ENCODE measurements at regions not wholly inside any gene's neighbourhood (a gene's known extent, or its start where the extent isn't known, plus 50 kb on each side); places are given as distances from the start of the nearest gene placed in this dataset.

GRCh38 chr10:78578929-78579328, 489.8 kb upstream of the ZMIZ1 start:
- DNase-seq: peak; percentile 41

- DNase-seq: no peak
These were observed 489.2 kb upstream of the ZMIZ1 start for GRCh38 chr10:78579576-78579975.

- DNase-seq: no peak
These were observed 488.8 kb upstream of the ZMIZ1 start for GRCh38 chr10:78579995-78580394.

DNA sequence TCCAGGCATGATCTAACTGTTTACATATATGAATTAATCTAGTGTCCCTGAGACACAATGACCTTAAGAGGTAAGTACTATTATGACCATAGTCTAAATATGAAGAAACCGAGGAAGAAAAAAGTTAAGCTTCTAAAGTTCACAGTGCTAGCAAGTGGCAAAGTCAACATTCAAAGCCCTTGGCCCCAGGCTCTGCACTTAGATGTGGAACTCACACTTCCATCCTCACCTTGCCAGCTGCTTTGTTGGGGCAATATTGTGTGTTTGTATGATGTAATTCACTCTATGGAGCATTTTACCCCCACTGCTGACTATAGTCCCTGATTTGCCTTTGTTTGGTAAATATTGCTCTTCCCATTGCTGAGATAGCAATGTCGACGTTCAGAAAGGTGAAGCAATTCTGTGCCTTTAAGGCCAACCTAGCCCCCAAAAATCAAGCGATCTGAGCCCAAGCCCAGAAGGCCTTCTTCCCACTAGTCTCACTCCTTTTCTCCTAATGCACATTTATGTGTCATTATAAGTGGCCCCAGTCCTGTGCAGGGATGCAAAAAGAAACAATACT, 487.6 kb upstream of the ZMIZ1 start:
- no peak for DNase-seq

DNA sequence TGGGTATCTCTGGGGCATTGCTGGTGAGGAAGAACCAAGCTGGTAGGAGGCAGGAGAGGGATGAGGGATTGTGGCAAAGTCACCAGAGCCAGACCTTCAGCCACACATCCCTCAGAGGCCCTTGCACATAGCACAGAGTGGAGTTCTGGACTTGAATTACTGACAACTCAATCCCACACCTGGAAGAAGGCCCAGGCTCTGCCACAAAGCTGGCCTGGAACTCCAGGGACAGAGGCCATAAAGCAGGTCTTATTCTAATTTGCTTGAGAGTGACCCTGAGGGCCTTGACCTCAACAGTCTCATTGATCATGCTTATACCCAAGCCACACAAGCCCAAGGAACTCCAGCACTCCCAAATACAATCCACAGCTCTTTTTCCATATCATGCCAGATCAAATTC, 486.2 kb upstream of the ZMIZ1 start:
- DNase-seq: no peak

GRCh38 chr10:78584266-78584665, 484.5 kb upstream of the ZMIZ1 start:
- DNase-seq: no peak

GRCh38 chr10:78584681-78585080, 484.1 kb upstream of the ZMIZ1 start:
- no peak for DNase-seq

DNA sequence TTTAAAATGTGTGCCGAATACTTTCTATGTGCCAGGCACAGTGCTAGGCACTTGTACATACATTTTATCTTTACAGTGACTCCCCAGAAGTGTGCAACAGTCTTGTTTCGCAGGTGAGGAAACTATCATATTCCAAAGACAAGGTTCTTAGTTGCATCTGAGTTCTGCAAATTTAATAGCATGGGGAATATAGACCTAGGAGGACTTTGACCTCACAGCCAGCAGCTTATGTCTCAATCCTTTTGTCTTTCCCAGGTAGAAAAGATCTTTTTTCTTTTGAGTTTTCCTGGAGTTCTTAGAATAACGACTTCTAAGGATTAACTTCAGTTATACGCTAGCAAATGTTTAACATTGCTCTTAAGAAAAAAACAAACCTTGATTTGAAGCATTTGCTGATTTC, 482.8 kb upstream of the ZMIZ1 start:
- DNase-seq: no peak

DNA sequence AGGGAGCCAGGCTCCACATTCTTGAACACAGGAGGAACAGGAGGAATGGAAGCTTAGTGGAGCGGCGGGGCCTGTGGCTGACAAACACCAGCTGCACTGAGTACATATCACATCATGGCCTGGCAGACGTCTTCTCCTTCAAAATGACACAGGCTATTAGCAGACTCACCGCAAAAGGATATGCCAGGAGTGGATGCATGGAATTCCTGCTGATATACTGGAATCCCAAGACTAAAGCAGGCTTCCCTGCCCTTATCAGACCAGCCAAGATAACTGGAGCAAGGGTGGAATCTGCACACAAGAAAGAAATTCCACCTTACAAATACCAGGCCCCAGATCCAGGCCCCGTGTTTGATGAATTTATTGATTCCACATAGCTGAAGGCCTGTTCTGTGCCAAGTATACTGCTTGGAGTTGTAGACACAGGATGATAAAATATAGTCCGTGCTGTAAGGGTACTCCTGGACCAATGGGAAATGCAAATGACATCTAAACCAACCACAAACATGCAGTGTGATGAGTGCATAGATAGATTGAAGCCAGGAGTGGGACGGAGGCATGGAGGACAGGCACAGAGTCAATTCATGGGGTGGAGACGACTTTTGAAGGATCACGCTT, 480.5 kb upstream of the ZMIZ1 start:
- DNase-seq: no peak

- DNase-seq: no peak
These were observed 479.1 kb upstream of the ZMIZ1 start for GRCh38 chr10:78589687-78590086.

- DNase-seq: no peak
These were observed 477.7 kb upstream of the ZMIZ1 start for GRCh38 chr10:78591066-78591465.

DNA sequence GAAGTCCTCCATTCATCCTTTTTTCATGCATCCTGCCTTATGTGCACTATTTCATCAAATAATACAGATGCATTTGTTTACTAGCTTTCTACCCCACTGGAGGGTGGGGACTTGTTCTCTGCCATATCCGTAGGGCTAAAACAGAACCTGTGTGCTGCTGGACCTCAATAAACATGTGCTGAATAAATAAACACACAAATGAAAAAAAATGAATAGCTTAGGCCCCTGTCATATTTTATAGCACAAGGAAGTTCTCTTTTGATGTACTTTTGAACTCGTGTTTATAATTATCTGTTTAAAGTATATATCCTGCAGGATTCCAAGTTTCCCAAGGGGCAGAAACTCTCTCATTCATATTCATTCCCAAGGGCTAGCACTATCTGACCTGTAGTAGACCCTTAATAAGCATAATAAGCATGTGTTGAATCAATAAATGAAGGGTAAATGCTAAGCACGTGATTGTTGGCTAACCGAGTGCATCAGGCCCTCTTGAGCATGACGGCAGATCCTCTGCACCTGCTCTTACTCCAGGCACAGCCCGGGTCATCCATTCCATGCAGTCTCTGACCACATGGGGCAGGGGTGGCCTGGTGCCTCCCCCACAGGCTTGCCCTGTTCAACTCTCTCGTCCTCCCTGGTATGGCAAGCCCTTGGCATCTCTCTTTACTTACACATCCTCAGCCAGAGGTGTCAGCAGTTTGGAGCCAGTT, 474.1 kb upstream of the ZMIZ1 start:
- no peak for DNase-seq

DNA sequence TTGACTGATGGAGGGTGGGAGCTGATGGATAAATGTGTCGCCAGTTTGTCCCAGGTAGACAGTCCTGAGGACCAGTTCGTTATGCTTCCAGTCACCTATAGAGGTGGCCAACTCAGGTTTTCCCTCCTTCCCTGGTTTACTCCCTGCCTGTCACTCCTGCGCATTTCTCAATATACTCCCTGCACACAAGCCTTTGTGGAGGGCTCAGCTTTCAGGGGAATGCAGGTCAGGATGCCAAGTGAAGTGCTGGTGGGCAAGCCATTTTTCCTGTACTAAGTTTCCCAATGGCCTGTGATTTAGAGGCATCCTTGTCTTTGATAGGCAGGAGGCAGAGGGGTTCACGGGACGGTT, 473.5 kb upstream of the ZMIZ1 start:
- DNase-seq: no peak

GRCh38 chr10:78596556-78596955, 472.2 kb upstream of the ZMIZ1 start:
- DNase-seq: no peak

DNA sequence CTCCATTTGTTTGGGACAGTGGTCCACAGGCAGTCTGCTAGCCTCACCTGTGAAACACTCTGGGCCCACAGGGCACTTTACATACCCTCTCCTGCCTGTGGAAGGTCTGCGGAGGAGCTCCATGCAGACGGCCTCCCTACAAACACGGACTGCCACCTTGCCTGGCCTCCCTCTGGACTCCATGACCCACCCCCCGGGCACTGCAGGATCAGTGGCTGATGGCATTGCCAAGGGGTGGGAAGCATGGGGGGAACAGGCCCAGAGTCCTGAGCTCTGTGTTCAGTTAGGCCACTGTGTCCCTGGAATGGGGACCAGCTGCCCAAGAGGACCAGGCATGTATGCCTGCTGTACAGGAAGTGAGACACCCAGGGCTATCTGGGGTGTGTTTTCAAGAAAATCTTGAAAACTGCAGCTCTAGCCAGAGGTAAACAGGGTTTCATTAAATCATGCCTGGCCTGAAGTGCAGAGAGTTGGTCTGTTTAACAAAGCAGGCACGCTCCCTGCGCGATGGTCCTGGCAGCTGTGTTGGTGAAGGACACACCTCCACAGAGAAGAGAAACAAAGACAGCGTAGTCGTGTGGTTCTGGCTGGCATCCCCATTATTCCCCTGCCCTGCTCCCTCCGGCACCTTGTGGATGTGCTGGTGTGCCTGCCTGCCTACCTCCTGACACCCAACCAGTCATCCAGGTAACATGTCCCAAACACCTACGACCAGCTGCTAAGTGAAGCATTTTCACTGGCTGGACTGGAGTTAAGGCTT, 470.8 kb upstream of the ZMIZ1 start:
- DNase-seq: no peak

- no peak for DNase-seq
These were observed 469.5 kb upstream of the ZMIZ1 start for GRCh38 chr10:78599122-78599853.

- DNase-seq: no peak
These were observed 468.6 kb upstream of the ZMIZ1 start for GRCh38 chr10:78600121-78600665.

- DNase-seq: no peak
These were observed 468.0 kb upstream of the ZMIZ1 start for GRCh38 chr10:78600740-78601139.

- DNase-seq: no peak
These were observed 466.4 kb upstream of the ZMIZ1 start for GRCh38 chr10:78602201-78602932.

GRCh38 chr10:78604286-78604685, 464.5 kb upstream of the ZMIZ1 start:
- no peak for DNase-seq

DNA sequence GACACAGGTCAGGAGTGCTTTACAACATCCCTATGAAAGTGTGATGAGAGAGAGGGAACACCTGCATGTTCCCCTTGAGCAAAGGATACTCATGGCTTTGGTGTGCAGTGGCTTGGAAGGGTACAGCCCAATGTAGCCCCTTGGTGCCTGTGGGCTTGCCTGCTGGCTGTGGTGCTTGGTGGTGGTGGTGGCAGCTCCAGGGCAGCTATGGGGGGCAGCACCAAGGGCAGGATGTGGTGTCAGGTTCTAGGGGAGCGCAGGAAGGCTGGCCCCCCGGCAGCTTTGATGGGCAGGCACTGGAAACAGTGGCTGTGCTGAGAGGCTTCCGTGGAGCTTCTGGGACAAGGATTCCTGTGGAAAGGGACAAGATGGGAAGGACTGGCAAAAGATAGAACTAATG, 464.0 kb upstream of the ZMIZ1 start:
- no peak for DNase-seq

DNA sequence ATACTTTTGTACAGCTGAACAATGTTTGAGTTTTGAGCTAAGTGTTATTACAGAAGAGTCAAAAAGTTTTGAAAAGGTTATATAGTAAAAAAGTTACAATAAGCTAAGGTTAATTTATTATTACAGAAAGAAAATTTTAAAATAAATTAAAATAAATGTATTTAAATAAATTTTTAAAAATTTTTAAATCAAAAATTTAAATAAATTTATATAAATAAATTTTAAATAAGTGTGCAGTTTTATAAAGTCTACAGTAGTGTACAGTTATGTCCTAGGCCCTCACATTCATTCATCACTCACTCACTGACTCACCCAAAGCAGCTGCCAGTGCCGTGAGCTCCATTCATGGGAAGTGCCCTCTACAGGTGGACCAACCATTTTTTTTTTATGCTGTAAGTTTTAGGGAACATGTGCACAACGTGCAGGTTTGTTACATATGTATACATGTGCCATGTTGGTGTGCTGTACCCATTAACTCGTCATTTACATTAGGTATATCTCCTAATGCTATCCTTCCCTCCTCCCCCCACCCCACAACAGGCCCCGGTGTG, 462.9 kb upstream of the ZMIZ1 start:
- DNase-seq: no peak

Measured in CD4-positive, alpha-beta T cell treated with Interferon gamma for 1 hour (primary cell).